GM21529 (cell line): ENCODE measurements at regions not wholly inside any gene's neighbourhood (a gene's known extent, or its start where the extent isn't known, plus 50 kb on each side); places are given as distances from the start of the nearest gene placed in this dataset.
"Not testable (repeated sequence)": the region's sequence is repeated elsewhere in the genome, so short reads cannot be mapped to it uniquely, and the experiment has no call there.

Experiments used
- ATAC-seq: cut with Tn5 transposase; IDR thresholded peaks from one replicate; pipeline ENCODE4 v1.9.1; 2021; ENCODE audit not compliant: unreplicated experiment

DNA sequence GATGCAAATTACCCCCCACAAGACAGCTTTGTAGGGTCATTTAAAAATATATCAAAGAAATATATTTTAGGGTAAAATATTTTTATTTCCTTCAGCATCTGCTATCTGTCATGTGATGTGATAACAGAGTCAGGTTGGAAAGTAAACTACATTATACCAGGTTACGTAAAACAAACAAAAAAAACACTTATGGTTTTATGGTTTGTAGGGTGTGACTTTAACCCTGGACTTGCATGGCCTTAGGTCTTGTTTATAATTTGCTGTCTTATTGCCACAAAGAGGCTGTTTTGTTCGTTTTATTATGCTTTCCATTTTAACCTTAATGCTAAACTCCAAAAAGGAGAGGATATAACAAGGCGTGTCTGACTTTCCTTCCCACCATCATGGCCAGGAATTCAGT, 244.5 kb upstream of the MME start:
- no peak for ATAC-seq

DNA sequence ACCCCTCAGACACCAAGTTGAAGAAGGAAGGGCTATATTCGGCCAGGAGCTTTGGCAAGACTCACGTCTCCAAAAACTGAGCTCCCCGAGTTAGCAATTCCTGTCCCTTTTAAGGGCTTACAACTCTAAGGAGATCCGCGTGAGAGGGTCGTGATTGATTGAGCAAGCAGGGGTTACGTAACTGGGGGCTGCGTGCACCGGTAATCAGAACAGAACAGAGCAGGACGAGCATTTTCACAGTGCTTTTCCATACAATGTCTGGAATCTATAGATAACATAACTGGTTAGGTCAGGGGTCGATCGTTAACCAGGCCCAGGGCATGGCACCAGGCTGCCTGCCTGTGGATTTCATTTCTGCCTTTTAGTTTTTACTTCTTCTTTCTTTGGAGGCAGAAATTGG, 245.3 kb upstream of the MME start:
- not testable (repeated sequence) for ATAC-seq

DNA sequence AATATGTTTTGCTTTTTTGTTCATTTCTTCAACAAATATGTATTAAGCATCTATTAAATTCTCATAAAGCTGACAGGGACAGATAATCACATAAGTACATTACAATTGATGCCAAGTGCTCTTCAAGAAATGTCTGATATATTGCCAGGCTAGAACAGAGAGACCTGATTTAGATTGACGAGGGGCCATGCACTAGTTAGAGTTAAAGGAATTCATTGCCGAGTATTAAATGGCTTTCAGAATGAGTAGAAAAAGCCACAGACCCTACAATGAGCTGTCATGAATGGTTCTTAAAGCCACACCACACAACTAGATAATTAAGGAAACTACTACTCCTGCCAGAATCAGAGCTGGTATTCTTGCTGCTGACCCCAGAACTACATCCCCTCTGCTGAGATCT, 250.2 kb upstream of the MME start:
- ATAC-seq: no peak

DNA sequence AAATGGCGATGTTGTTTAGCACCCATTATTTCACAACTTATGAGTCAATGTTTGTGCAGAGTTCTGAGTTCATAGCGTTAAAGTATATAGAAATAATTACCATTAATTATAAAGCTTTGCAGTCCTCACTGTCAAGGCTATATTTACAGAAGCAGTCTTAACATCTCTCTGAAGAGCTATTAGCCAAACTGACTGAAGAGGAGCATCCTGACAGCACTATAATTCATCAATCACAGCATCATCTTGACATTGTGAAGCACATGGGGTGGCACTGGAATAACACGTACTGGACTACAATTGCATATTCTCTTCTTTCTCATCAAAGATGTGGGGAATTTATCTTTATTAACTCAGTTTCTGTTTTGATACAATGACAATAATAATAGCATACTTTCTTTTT, 260.6 kb upstream of the MME start:
- ATAC-seq: no peak

GRCh38 chr3:154818676-154819255, 261.4 kb upstream of the MME start:
- no peak for ATAC-seq

GRCh38 chr3:154810017-154810416, 270.1 kb upstream of the MME start:
- not testable (repeated sequence) for ATAC-seq

GRCh38 chr3:154801729-154802128, 278.4 kb upstream of the MME start:
- ATAC-seq: no peak

- ATAC-seq: no peak
Measured at GRCh38 chr3:154799800-154800199, 280.3 kb upstream of the MME start.

GRCh38 chr3:154795582-154795981, 284.5 kb upstream of the MME start:
- ATAC-seq: no peak

DNA sequence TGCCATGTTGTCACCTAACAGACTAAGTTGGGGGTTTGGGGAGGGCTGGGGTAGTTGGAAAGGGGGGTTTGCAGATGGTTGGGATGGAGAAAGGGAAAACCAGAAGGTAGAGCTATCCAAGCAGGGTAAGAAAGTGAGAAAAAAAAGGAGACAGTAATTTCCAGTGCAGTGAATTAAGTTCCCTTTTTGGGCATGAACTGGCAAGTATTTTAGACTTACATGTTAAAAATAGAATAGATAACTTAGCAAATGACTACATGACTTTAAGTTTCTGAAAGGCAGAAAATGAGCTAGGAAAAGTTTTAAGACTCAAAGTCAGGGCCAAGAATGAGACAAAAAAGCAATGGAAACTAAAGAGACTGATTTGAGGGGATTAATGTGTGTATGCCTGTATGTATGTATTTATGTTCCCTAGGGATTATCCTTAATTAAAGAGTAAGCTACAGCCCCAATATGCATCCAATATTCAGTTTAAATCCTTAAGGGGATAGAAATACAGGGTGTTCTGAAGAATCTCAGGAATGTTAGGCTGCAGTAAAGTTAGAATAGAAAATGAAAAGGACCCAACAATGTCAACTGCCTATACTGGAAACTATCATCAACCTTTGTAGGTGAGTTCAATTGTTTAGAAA, 285.2 kb upstream of the MME start:
- ATAC-seq: no peak

GRCh38 chr3:154794391-154794790, 285.7 kb upstream of the MME start:
- no peak for ATAC-seq

- ATAC-seq: no peak
Measured at GRCh38 chr3:154792828-154793227, 287.3 kb upstream of the MME start.

- ATAC-seq: no peak
Measured at GRCh38 chr3:154791611-154792010, 288.5 kb upstream of the MME start.

DNA sequence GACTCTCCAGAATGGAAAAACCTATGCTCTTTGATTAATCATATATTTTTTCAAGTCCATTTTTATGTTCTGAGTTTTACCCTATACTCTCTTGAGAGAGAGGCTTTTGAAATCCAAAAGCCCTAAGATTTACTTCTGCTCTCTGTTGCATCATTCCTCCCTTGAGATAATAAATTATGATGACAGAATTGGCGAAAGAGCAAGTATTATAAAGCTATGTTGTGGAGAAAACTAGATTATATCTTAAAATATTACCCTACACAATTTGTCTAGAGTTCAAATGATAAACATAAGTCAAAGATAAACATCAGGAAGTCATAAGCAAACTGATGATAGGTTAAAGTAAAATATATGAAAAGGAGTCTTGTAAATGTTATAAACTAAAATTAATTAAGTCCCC, 293.4 kb upstream of the MME start:
- no peak for ATAC-seq

DNA sequence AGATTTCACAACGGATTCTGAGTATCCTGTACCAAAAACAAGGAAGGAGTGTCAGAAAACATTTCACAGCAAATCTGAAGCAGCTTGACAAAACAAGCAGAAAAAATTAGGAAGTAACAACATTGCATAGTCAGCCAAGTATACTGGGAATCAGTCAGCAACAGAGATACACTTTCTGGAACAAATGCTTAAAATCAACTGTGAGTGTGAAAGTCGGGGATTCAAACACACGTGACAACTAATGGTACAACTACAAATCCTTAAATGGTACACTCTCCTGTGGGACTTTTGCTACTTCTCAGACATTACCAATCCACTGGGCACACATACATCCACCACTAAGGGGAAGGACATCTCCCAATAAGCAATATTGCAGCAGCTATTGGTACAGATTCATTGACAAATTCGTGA, 296.6 kb upstream of the MME start:
- ATAC-seq: no peak

DNA sequence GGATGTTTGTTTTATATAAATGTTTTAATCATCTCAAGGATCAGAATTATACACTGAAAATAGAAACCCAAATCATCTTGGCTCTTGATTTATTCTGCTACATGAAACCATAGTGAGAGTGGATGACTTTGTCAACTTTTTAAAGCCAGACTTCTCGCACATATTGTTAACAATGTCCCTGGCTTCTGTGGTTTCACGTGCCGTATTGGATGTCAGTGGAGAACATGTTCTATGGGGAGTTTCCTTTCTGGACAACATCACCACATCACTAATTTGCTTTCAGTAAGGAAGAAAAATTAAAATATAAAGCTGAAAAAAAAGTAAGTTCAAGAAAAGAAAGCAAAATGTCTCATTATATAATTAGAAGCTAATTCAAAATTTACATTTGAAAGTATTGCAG, 297.1 kb upstream of the MME start:
- ATAC-seq: no peak

DNA sequence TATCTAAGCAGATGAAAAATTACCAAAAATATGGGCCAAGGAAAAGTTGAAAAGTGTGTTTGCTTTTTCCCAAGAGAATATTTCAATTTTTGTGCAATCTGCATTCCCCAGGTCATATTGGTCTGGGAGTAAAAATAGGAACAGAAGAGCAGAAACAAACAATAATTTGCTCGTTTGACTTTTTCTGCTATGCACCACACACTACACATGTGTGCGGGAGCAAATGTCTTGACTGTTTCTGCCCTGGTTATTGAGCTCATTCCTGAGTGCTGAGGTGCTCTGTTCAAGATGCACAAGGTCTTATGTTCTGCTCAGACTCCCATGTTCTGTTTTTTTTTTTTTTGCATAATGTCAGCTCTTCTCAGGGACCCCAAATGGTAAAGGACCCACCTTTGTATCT, 298.0 kb upstream of the MME start:
- no peak for ATAC-seq

DNA sequence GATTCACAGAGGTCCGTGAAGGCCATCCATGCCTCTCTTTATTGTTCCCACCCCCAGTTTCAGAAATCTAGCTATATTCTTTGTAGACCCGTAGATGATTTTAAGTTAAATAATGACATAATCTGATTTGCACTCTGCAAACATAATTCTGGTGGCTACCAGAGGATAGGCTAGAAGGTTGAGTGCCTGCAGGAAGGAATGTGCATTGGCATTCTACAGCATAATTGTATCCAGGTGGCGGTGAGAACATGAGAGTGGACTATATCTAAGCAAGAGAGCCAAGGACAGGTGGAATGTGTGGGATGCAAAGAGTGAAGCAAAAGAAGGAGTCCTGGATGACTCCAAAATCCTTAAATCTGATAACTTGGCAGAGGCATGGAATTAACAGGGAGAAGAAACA, 298.5 kb upstream of the MME start:
- ATAC-seq: no peak

- ATAC-seq: no peak
Measured at GRCh38 chr3:154780263-154780662, 299.9 kb upstream of the MME start.

- ATAC-seq: no peak
Measured at GRCh38 chr3:154779571-154779970, 300.5 kb upstream of the MME start.

DNA sequence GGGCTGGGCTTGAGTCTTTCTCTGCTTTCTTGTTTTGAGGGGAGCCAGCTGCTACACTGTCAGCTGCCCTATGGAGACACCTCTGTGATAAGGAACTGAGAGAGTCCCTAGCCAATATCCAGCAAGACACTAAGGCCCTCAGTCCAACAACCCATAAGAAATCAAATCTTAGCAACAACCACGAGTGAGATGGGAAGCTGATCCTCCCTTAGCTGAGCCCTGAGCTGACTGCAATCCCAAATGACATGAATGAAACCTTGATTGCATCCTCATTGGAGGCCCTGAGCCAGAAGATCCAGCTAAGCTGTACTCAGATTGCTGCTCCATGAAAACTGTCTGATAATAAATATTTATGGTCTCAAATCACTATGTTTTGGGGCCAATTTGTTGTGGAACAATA, 302.1 kb upstream of the MME start:
- no peak for ATAC-seq

- ATAC-seq: no peak
Measured at GRCh38 chr3:154776549-154777225, 303.4 kb upstream of the MME start.
